PC-9 (cell line): ENCODE measurements at regions not wholly inside any gene's neighbourhood (a gene's known extent, or its start where the extent isn't known, plus 50 kb on each side); places are given as distances from the start of the nearest gene placed in this dataset.

Experiments
- BruUV-seq: library from RNA; stranded (reverse); fragments of 400-500 nt; replicated peaks from 2 replicates; lab custom pipeline; 2021; lab: Mats Ljungman, UMichigan
- CTCF ChIA-PET: fragments of 300-600 bp; sonication (Branson Sonifier 250); formaldehyde crosslinking; loops from one replicate; lab custom pipeline; 2022; ENCODE audit warnings: antibody characterized with exemption; lab: Charles Lee
- POLR2A ChIA-PET: fragments of 300-600 bp; sonication (Branson Sonifier 250); formaldehyde crosslinking; loops from one replicate; lab custom pipeline; 2022; ENCODE audit warnings: antibody characterized with exemption; ENCODE audit not compliant: unreplicated experiment; lab: Charles Lee
- DNase-seq, 2 experiments: peaks; one replicate each; pipeline versions ENCODE4 v3.0.0 to v3.0.0-alpha.2; 2015 to 2022; ENCODE audit warnings: mixed read lengths in 1 of 2
- H2AFZ ChIP-seq: fragments of 200-600 bp; sonication (generic); 2 replicates; pipeline ENCODE4 v1.8.1; 2017; ENCODE audit warnings: antibody characterized with exemption
- H3F3A ChIP-seq: fragments of 200-600 bp; sonication (generic); 2 replicates; pipeline ENCODE4 v1.8.1; 2017; ENCODE audit warnings: antibody characterized with exemption, mild to moderate bottlenecking, low read depth; ENCODE audit not compliant: insufficient read depth
- H3K27ac ChIP-seq: fragments of 200-600 bp; sonication (generic); 2 replicates; pipeline ENCODE4 v1.6.1; 2016; ENCODE audit warnings: mixed run types
- H3K27me3 ChIP-seq: fragments of 200-600 bp; sonication (generic); 2 replicates; pipeline ENCODE4 v1.6.1; 2016; ENCODE audit warnings: low read depth, mixed run types; ENCODE audit not compliant: insufficient read depth
- H3K36me3 ChIP-seq: fragments of 200-600 bp; sonication (generic); 2 replicates; pipeline ENCODE4 v1.6.1; 2016; ENCODE audit warnings: low read depth, mixed run types
- H3K4me1 ChIP-seq: fragments of 200-600 bp; sonication (generic); replicated peaks from 2 replicates; pipeline ENCODE4 v1.6.1; 2016; ENCODE audit warnings: mixed run types; ENCODE audit not compliant: insufficient read depth
- H3K4me2 ChIP-seq: fragments of 200-600 bp; sonication (generic); 2 replicates; pipeline ENCODE4 v1.6.1; 2017; ENCODE audit warnings: mixed run types
- H3K4me3 ChIP-seq: fragments of 200-600 bp; sonication (generic); 2 replicates; pipeline ENCODE4 v1.6.1; 2016; ENCODE audit warnings: mixed run types
- H3K79me2 ChIP-seq: fragments of 200-600 bp; sonication (generic); 2 replicates; pipeline ENCODE4 v1.6.1; 2017; ENCODE audit warnings: low read depth, mixed run types
- H3K9me2 ChIP-seq: fragments of 200-600 bp; sonication (generic); 2 replicates; pipeline ENCODE4 v1.8.1; 2017; ENCODE audit warnings: mild to moderate bottlenecking; ENCODE audit not compliant: insufficient read depth
- H3K9me3 ChIP-seq: fragments of 200-600 bp; sonication (generic); 2 replicates; pipeline ENCODE4 v1.8.1; 2016; ENCODE audit warnings: low read depth; ENCODE audit not compliant: insufficient read depth
- H4K20me1 ChIP-seq: fragments of 200-600 bp; sonication (generic); 2 replicates; pipeline ENCODE4 v1.8.1; 2017; ENCODE audit not compliant: insufficient read depth
- CTCF ChIP-seq: fragments of 200-600 bp; sonication (generic); conservative IDR thresholded peaks from 2 replicates; pipeline ENCODE4 v1.6.1; 2017; ENCODE audit warnings: mixed run types, antibody characterized with exemption, mild to moderate bottlenecking, moderate library complexity
- EZH2 ChIP-seq: fragments of 200-600 bp; sonication (generic); IDR thresholded peaks from 2 replicates; pipeline ENCODE4 v1.8.0; 2017; ENCODE audit warnings: antibody characterized with exemption, low read depth
- intact Hi-C: fragments of 100-400 bp; cut with micrococcal nuclease; formaldehyde crosslinking; loops from one replicate; pipeline ENCODE4 v1.10.0; 2022; ENCODE audit not compliant: unreplicated experiment

GRCh38 chr3:135874035-135874434, 91.5 kb upstream of the PPP2R3A start:
- Histone ChIP-seq H3F3A (no peaks in the 10 kb centered on the region), H3K9me2 (no peaks in the 10 kb centered on the region), H3K79me2 (no peaks in the 10 kb centered on the region), H3K4me3 (no peak overlapping the region), H3K36me3 (no peaks in the 10 kb centered on the region), H3K9me3 (no peaks in the 10 kb centered on the region), H3K27ac (no peak overlapping the region), H3K4me1 (no peaks in the 10 kb centered on the region), H4K20me1 (no peaks in the 10 kb centered on the region), H3K27me3 (no peaks in the 10 kb centered on the region), H3K4me2 (no peak overlapping the region), H2AFZ (no peak overlapping the region)
- CTCF ChIA-PET = no interaction called here
- TF ChIP-seq CTCF = no peak
- TF ChIP-seq EZH2 = no peak
- POLR2A ChIA-PET = no interaction called here
- no peak for DNase-seq
- intact Hi-C loops = no loop called here
- no TSS peak for BruUV-seq

GRCh38 chr3:135878501-135878900, 87.0 kb upstream of the PPP2R3A start:
- H3K9me3 ChIP-seq = no peaks in the 10 kb centered on the region
- no peaks in the 10 kb centered on the region for H3K9me2 ChIP-seq
- ChIA-PET CTCF (no interaction called here), POLR2A (no interaction called here)
- no peak overlapping the region for H2AFZ ChIP-seq
- TF ChIP-seq CTCF (no peak), EZH2 (no peak)
- no peaks in the 10 kb centered on the region for H3K4me1 ChIP-seq
- no peaks in the 10 kb centered on the region for H3K27me3 ChIP-seq
- BruUV-seq = no TSS peak
- DNase-seq = no peak
- H3K36me3 ChIP-seq = no peaks in the 10 kb centered on the region
- no peak overlapping the region for H3K4me3 ChIP-seq
- H3K4me2 ChIP-seq = no peak overlapping the region
- no peaks in the 10 kb centered on the region for H3K79me2 ChIP-seq
- H3F3A ChIP-seq = no peaks in the 10 kb centered on the region
- H3K27ac ChIP-seq = no peak overlapping the region
- no peaks in the 10 kb centered on the region for H4K20me1 ChIP-seq
- intact Hi-C loops = no loop called here

GRCh38 chr3:135885885-135886284, 79.6 kb upstream of the PPP2R3A start:
- CTCF ChIA-PET = no interaction called here
- intact Hi-C loops = no loop called here
- H3F3A ChIP-seq = no peaks in the 10 kb centered on the region

More at GRCh38 chr3:135885885-135886284, 79.6 kb upstream of the PPP2R3A start:
- no peaks in the 10 kb centered on the region for H3K79me2 ChIP-seq
- H3K36me3 ChIP-seq = no peaks in the 10 kb centered on the region
- TF ChIP-seq CTCF (no peak), EZH2 (no peak)
- H3K4me1 ChIP-seq = peaks cover 9% of the 10 kb centered on the region
- no peaks in the 10 kb centered on the region for H4K20me1 ChIP-seq
- POLR2A ChIA-PET = no interaction called here
- no peaks in the 10 kb centered on the region for H3K9me3 ChIP-seq
- H3K27ac ChIP-seq = no peak overlapping the region
- no peak overlapping the region for H3K4me2 ChIP-seq
- BruUV-seq = no TSS peak
- no peaks in the 10 kb centered on the region for H3K9me2 ChIP-seq
- no peak overlapping the region for H2AFZ ChIP-seq
- no peak for DNase-seq
- H3K27me3 ChIP-seq = no peaks in the 10 kb centered on the region
- H3K4me3 ChIP-seq = no peak overlapping the region
